Mesenchymal stem cell (in vitro differentiated cells and primary cell): ENCODE measurements at regions not wholly inside any gene's neighbourhood (a gene's known extent, or its start where the extent isn't known, plus 50 kb on each side); places are given as distances from the start of the nearest gene placed in this dataset.

ENCODE experiments used
- DNase-seq: peaks from one replicate; pipeline ENCODE4 v3.0.0-alpha.2; 2013
- H2AFZ ChIP-seq: one replicate; pipeline ENCODE4 v1.6.1; 2013; ENCODE audit warnings: low read depth, mild to moderate bottlenecking, control low read depth, inconsistent platforms, low read length, moderate library complexity
- H2AK5ac ChIP-seq: 2 replicates; pipeline ENCODE4 v1.6.1; 2013; ENCODE audit warnings: low read length, moderate library complexity, mild to moderate bottlenecking, inconsistent platforms; ENCODE audit not compliant: severe bottlenecking
- H2BK120ac ChIP-seq: one replicate; pipeline ENCODE4 v1.6.1; 2013; ENCODE audit warnings: low read depth, mild to moderate bottlenecking, inconsistent platforms, low read length, moderate library complexity
- H2BK12ac ChIP-seq, 2 experiments: one replicate each; pipeline ENCODE4 v1.6.1; 2013; ENCODE audit warnings: inconsistent platforms in 2 of 2, low read length in 2 of 2, mild to moderate bottlenecking in 2 of 2, moderate library complexity in 2 of 2, control low read depth in 1 of 2
- H2BK15ac ChIP-seq: one replicate; pipeline ENCODE4 v1.6.1; 2013; ENCODE audit warnings: mild to moderate bottlenecking, low read depth, inconsistent platforms; ENCODE audit not compliant: poor library complexity, severe bottlenecking
- H2BK5ac ChIP-seq: 2 replicates; pipeline ENCODE4 v1.6.1; 2013; ENCODE audit warnings: low read depth, mild to moderate bottlenecking, low read length, control low read depth, inconsistent platforms; ENCODE audit not compliant: poor library complexity, severe bottlenecking
- H3K14ac ChIP-seq, 2 experiments: one replicate each; pipeline ENCODE4 v1.6.1; 2013; ENCODE audit warnings: inconsistent platforms in 2 of 2, low read length in 2 of 2, control low read depth in 1 of 2, mild to moderate bottlenecking in 1 of 2, moderate library complexity in 1 of 2
- H3K18ac ChIP-seq, 2 experiments: one replicate each; pipeline ENCODE4 v1.6.1; 2013; ENCODE audit warnings: inconsistent platforms in 2 of 2, low read length in 2 of 2, control low read depth in 1 of 2, low read depth in 1 of 2, mild to moderate bottlenecking in 1 of 2
- H3K23ac ChIP-seq, 2 experiments: one replicate each; pipeline ENCODE4 v1.6.1; 2013; ENCODE audit warnings: inconsistent platforms in 2 of 2, low read length in 2 of 2, mild to moderate bottlenecking in 2 of 2, moderate library complexity in 2 of 2, control low read depth in 1 of 2
- H3K27ac ChIP-seq: 2 replicates; pipeline ENCODE4 v1.5.1; 2013; ENCODE audit warnings: mild to moderate bottlenecking, moderate library complexity, low read length, control low read depth, inconsistent platforms; ENCODE audit not compliant: poor library complexity, severe bottlenecking
- H3K27me3 ChIP-seq, 2 experiments: 2 replicates each; pipeline versions ENCODE4 v1.6.1 to v1.7.0; 2013; ENCODE audit warnings: low read length in 2 of 2, mild to moderate bottlenecking in 2 of 2, moderate library complexity in 2 of 2, control low read depth in 1 of 2, inconsistent platforms in 1 of 2; ENCODE audit not compliant: control insufficient read depth in 1 of 2, insufficient read depth in 1 of 2
- H3K36me3 ChIP-seq, 2 experiments: 2 replicates each; pipeline versions ENCODE4 v1.6.1 to v1.7.0; 2013; ENCODE audit warnings: low read length in 2 of 2, control low read depth in 1 of 2, inconsistent platforms in 1 of 2, low read depth in 1 of 2, mild to moderate bottlenecking in 1 of 2; ENCODE audit not compliant: insufficient read depth in 2 of 2, control insufficient read depth in 1 of 2
- H3K4ac ChIP-seq, 2 experiments: one replicate each; pipeline ENCODE4 v1.6.1; 2013; ENCODE audit warnings: inconsistent platforms in 2 of 2, low read length in 2 of 2, mild to moderate bottlenecking in 2 of 2, moderate library complexity in 2 of 2, control low read depth in 1 of 2, low read depth in 1 of 2
- H3K4me1 ChIP-seq: 2 replicates; pipeline ENCODE4 v1.6.1; 2013; ENCODE audit warnings: low read depth, low read length, control low read depth; ENCODE audit not compliant: control insufficient read depth, insufficient read depth
- H3K4me2 ChIP-seq: 2 replicates; pipeline ENCODE4 v1.6.1; 2013; ENCODE audit warnings: low read length, mild to moderate bottlenecking, inconsistent platforms; ENCODE audit not compliant: poor library complexity, severe bottlenecking
- H3K4me3 ChIP-seq, 2 experiments: 2 replicates each; pipeline versions ENCODE4 v1.5.1 to v1.7.0; 2013; ENCODE audit warnings: low read length in 2 of 2, mild to moderate bottlenecking in 2 of 2, control low read depth in 1 of 2, low read depth in 1 of 2; ENCODE audit not compliant: insufficient read depth in 1 of 2
- H3K79me1 ChIP-seq: replicated peaks from 2 replicates; pipeline ENCODE4 v1.6.1; 2013; ENCODE audit warnings: mild to moderate bottlenecking, control low read depth, low read length, inconsistent platforms; ENCODE audit not compliant: poor library complexity, severe bottlenecking
- H3K9ac ChIP-seq: 2 replicates; pipeline ENCODE4 v1.7.0; 2013; ENCODE audit warnings: mild to moderate bottlenecking, low read length, moderate library complexity
- H3K9me3 ChIP-seq: 2 replicates; pipeline ENCODE4 v1.7.0; 2013; ENCODE audit warnings: mild to moderate bottlenecking, low read length; ENCODE audit not compliant: control insufficient read depth
- H4K8ac ChIP-seq: one replicate; pipeline ENCODE4 v1.6.1; 2013; ENCODE audit warnings: inconsistent platforms, mild to moderate bottlenecking, low read length, moderate library complexity
- H4K91ac ChIP-seq: one replicate; pipeline ENCODE4 v1.6.1; 2013; ENCODE audit warnings: mild to moderate bottlenecking, low read length, inconsistent platforms
- WGBS: methylation state at CpG from one replicate; pipeline ENCODE4 v1.1.7; 2013; ENCODE audit warnings: mixed read lengths; 5-methylcytosine and 5-hydroxymethylcytosine counted together

GRCh38 chr3:165283328-165283727 is 87.1 kb upstream of the SLITRK3 start:
- Histone ChIP-seq H3K9me3 (no peaks in the 10 kb centered on the region), H3K23ac (no peak overlapping the region), H3K4me2 (no peak overlapping the region), H3K4me3 (no peak overlapping the region), H3K4me1 (no peaks in the 10 kb centered on the region), H3K79me1 (no peaks in the 10 kb centered on the region), H3K9ac (no peak overlapping the region), H4K91ac (no peak overlapping the region), H3K36me3 (no peaks in the 10 kb centered on the region), H2BK120ac (no peak overlapping the region), H3K14ac (no peak overlapping the region), H3K18ac (no peak overlapping the region), H3K4ac (no peak overlapping the region), H3K27me3 (no peaks in the 10 kb centered on the region), H2AFZ (no peak overlapping the region), H2BK12ac (no peak overlapping the region), H2AK5ac (no peak overlapping the region), H2BK5ac (no peak overlapping the region), H2BK15ac (no peak overlapping the region), H3K27ac (no peak overlapping the region), H4K8ac (no peak overlapping the region)
- DNase-seq: no peak
- 83% methylated on average over 5 of the region's 5 CpGs for WGBS

GRCh38 chr3:165279471-165279870 is 83.3 kb upstream of the SLITRK3 start:
- no CpG with 5 or more reads among the region's 1 CpG for WGBS
- H4K91ac ChIP-seq: no peak overlapping the region

GRCh38 chr3:165273411-165273810 is 77.2 kb upstream of the SLITRK3 start:
- Histone ChIP-seq H2BK15ac (no peak overlapping the region), H2AK5ac (no peak overlapping the region), H4K8ac (no peak overlapping the region), H3K27me3 (no peaks in the 10 kb centered on the region), H3K4ac (no peak overlapping the region), H2BK5ac (no peak overlapping the region), H2BK12ac (no peak overlapping the region), H3K4me2 (no peak overlapping the region), H3K14ac (no peak overlapping the region), H3K4me3 (no peak overlapping the region), H3K27ac (no peak overlapping the region), H2BK120ac (no peak overlapping the region), H4K91ac (no peak overlapping the region), H2AFZ (no peak overlapping the region), H3K9me3 (peaks cover 9% of the 10 kb centered on the region), H3K18ac (no peak overlapping the region), H3K36me3 (no peaks in the 10 kb centered on the region), H3K23ac (no peak overlapping the region), H3K79me1 (no peaks in the 10 kb centered on the region), H3K4me1 (no peaks in the 10 kb centered on the region), H3K9ac (no peak overlapping the region)
- no peak for DNase-seq

More at GRCh38 chr3:165279471-165279870, 83.3 kb upstream of the SLITRK3 start:
- Histone ChIP-seq H2AK5ac (no peak overlapping the region), H2BK15ac (no peak overlapping the region), H3K23ac (no peak overlapping the region), H3K36me3 (no peaks in the 10 kb centered on the region), H2BK5ac (no peak overlapping the region), H4K8ac (no peak overlapping the region), H2AFZ (no peak overlapping the region), H3K79me1 (no peaks in the 10 kb centered on the region), H3K27ac (no peak overlapping the region), H3K9me3 (peaks cover 9% of the 10 kb centered on the region), H3K27me3 (no peaks in the 10 kb centered on the region), H3K18ac (no peak overlapping the region), H3K4me2 (no peak overlapping the region), H3K4me3 (no peak overlapping the region), H2BK120ac (no peak overlapping the region), H3K4me1 (no peaks in the 10 kb centered on the region), H3K9ac (no peak overlapping the region), H2BK12ac (no peak overlapping the region), H3K14ac (no peak overlapping the region), H3K4ac (no peak overlapping the region)
- DNase-seq: peak; percentile 15

DNA sequence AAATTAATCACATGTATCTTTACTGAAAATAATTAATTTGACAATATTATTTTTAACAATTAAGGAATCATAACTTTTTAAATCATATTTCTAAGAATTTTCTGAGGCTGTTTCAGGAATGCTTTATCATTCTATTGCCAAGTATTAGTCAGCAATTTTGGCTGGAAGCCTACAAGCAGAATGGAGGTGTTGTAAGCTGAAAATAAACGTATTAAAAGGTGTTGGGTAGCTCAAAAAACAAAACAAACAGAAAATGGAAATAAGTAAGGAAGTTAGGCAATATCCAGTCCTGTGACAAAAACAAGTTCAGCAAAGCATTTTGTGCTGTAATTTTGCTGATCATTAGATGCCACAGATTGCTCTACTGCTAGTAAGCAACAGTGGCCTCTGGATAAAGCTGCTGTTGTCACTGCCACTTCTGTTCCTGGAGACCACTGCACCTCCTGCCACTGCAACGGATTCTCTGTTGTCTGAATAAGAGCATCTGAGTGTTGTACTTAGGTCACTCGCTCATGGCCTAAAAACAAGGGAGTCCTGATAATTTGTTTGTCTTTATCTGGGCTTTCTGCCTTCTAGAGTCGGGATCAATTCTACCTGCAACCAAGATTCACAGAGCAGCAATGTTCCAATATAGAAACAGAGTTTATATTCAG is 63.5 kb upstream of the SLITRK3 start:
- H3K27me3 ChIP-seq: no peaks in the 10 kb centered on the region
- H3K4me1 ChIP-seq: no peaks in the 10 kb centered on the region
- H2BK5ac ChIP-seq: no peak overlapping the region
- no peak overlapping the region for H3K27ac ChIP-seq
- no peak overlapping the region for H3K23ac ChIP-seq
- 84% methylated on average over 3 of the region's 4 CpGs for WGBS
- no peaks in the 10 kb centered on the region for H3K79me1 ChIP-seq
- no peak overlapping the region for H2BK12ac ChIP-seq
- no peak overlapping the region for H3K4me3 ChIP-seq
- H3K18ac ChIP-seq: no peak overlapping the region
- H3K14ac ChIP-seq: no peak overlapping the region
- H2AFZ ChIP-seq: no peak overlapping the region
- H3K9ac ChIP-seq: no peak overlapping the region
- no peak overlapping the region for H4K8ac ChIP-seq
- H3K4me2 ChIP-seq: no peak overlapping the region
- no peak overlapping the region for H3K4ac ChIP-seq
- H3K9me3 ChIP-seq: no peaks in the 10 kb centered on the region
- no peak overlapping the region for H4K91ac ChIP-seq
- H2BK120ac ChIP-seq: no peak overlapping the region
- H3K36me3 ChIP-seq: no peaks in the 10 kb centered on the region
- DNase-seq: peak; percentile 3
- no peak overlapping the region for H2AK5ac ChIP-seq
- no peak overlapping the region for H2BK15ac ChIP-seq
